Midbrain (tissue), 1 donor: ENCODE measurements at regions not wholly inside any gene's neighbourhood (a gene's known extent, or its start where the extent isn't known, plus 50 kb on each side); places are given as distances from the start of the nearest gene placed in this dataset.

Source experiments
- DNase-seq: peaks from one replicate; lab custom pipeline; 2025; lab: John Stamatoyannopoulos, UW

GRCh38 chrX:38991656-38992440 is 190.6 kb downstream of the MID1IP1 start:
- DNase-seq = no peak

DNA sequence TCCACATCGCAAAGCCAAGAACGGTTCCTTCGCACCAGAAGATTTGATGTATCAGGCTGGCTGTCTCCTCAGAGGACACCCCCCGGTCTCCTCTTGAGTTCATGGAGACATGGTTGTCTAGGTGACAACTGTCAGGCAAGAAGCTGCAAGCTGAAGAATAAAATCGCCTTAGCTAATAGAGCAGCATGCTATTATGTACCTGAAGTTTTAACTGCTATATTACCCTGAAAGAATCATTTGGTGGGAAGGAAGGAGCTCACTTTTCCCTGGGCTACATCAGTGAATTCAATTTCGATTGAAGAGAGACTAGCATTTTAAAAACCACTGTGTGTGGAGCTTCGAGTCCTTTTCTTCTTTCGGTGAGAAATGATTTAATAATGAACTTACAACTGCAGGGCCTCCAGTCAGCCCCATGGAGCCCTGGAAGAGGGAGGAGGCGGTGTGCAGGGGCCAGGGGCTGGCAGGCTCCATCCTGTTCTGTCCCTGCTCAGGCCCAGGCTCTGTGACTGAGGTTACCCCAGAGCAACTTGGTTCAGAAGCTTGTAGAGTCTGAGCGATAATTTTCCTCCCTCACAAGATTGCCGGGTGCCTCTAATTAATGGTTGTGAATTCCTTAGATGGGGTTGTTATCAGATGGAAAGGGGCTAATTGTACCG is 191.3 kb downstream of the MID1IP1 start:
- DNase-seq = no peak

DNA sequence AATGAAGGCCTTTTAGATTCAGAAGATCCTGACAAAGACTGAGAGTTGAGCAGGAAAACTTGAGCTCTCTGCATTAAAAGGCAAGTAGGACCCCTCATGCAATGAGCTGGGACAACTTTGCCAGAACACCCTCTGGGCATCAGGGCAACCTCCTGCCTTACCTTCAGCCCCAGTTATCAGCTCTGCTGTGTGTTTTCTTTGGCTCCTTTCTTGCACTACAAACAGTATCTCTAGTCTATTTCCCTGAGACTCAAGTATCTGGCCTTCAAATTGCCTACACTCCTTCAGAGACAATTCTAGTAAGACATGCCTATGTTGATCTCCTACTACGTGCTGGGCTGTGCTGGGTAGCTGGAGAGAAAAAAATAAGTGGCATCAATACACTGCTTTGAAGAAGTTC is 192.2 kb downstream of the MID1IP1 start:
- no peak for DNase-seq

- no peak for DNase-seq
These were observed 197.8 kb downstream of the MID1IP1 start for GRCh38 chrX:38999099-38999498.

DNA sequence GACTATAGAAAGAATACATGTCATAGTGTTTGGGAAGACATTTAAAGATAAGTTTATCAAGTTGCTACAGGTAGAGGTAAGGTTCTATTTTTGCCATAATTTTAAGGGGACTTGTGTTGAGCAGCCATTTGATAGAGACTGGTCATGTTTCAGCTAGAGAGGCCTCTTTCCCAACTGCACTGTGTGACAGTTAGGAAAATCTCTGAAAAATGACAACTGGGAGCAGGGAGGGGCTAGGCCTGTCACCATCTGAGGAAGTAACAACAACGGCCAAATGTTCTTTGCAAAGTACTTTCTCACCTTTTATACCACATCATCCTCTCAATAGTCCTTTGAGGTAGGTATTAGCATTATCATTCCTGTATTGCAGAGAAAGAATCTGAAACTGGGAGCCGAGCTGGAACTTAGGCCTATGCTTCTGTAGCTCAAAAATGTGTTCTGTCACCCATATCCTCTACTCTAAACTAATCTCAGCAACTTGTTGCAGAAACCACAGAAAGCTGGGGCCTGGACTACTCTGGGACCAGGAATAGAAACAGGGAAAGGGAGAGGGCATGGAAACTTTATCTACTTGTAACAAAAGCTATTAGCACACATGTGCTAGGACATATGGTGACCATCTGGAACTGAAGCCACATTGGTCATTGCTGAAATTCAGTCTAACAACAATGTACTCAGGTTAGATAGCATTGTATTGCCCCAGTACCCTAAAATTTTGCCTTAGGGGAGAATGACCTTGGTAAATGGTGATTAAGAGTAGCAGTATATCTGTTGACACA is 198.9 kb downstream of the MID1IP1 start:
- no peak for DNase-seq

GRCh38 chrX:39000802-39001201 is 199.5 kb downstream of the MID1IP1 start:
- no peak for DNase-seq

DNA sequence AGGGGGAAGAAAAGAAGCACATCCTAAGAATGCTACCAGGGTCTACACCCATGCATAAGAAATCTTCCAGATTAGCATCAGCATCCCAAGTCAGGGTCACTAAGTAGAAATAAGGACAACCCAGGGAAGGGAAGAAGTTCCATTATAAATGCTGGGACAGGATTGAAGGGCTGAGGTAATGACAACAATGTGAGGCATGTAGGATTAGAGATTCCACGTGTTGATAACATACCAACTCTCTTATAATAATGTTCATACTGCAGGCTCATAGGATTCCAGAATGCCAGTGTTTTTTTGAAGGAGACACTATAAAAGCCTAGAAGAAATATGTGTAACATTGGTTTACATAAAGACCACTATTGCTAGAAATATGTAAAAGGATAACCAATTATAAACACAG is 201.2 kb downstream of the MID1IP1 start:
- no peak for DNase-seq

DNA sequence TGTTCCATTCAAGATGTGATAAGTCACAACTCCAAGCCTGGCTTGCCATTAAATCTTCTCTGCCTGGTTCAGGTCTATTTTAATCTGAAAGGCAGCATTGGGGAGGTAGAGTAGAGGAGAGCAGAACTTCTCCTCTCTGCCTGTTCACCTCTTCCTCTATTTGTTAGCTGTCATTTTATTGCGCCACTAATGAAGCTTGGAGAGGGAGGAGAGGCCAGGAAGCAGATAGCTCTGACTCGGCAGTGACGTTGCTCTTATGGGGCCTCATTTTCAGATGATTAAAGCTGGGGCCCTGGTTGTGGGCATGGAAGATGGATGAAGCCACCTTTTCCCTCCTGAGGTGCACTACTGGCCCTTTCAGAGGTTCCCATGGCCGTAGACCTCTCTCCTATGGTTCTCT is 207.3 kb downstream of the MID1IP1 start:
- DNase-seq = no peak

- DNase-seq = no peak
These were observed 210.4 kb downstream of the MID1IP1 start for GRCh38 chrX:39011454-39012221.

GRCh38 chrX:39012621-39013111 is 211.4 kb downstream of the MID1IP1 start:
- no peak for DNase-seq

- DNase-seq = no peak
These were observed 215.3 kb downstream of the MID1IP1 start for GRCh38 chrX:39016556-39016955.

DNA sequence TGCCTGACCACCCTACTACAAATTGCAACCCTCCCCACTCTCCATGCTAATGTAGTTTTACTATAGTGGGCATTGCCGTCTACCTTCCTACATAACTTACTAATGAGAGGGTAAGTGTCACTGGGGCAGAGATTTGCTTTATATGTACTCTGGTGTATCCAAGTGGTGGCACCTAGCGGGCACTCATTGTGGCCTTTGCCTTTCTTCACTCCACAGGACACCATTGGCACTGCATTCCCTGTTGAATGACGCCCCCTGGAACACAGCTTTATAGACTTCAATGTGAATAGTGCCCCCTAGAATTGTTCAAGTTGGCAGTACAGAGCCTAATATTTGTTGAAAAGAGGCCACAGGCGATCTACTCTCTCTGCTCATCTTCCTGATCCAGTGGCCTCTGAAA is 215.8 kb downstream of the MID1IP1 start:
- no peak for DNase-seq

DNA sequence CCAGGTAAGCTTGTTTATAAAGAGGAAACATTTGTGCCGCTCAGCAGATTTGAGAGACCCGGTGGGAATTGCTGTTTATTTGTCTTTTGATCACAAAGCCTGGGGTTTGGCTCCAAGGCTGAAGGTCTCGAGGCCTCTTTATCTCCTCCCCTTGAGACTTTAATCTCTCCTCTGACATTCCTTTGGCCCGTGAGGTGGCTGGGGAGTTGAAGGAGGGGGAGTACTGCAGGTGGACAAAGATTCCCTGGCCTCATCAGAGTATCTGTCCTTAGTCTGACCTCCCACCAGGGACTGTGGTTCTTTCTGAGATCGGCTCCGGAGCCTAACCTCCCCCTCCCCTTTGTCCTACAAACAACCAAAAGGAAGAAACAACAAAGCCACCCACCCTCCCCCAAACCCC is 216.5 kb downstream of the MID1IP1 start:
- DNase-seq = no peak

DNA sequence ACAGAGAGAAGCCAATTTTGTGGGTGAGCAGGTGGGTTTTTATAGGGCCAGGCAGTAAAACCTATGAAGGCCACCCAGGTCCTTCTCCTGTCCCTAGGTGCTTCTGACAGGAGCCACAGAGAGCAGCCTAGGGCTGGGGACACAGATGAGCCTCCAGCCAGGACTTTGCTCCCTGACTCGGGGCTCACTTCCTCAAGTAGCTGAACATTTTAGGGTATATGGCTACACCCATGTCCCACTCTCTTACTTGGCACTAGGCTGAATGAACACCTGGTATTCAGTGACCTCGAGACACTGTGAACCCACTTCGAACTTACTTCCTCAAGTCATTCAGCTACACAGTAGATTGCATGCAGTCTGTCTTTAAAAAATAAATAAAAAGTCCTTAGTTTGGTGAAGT is 217.3 kb downstream of the MID1IP1 start:
- no peak for DNase-seq

GRCh38 chrX:39019056-39019455 is 217.8 kb downstream of the MID1IP1 start:
- DNase-seq = no peak

DNA sequence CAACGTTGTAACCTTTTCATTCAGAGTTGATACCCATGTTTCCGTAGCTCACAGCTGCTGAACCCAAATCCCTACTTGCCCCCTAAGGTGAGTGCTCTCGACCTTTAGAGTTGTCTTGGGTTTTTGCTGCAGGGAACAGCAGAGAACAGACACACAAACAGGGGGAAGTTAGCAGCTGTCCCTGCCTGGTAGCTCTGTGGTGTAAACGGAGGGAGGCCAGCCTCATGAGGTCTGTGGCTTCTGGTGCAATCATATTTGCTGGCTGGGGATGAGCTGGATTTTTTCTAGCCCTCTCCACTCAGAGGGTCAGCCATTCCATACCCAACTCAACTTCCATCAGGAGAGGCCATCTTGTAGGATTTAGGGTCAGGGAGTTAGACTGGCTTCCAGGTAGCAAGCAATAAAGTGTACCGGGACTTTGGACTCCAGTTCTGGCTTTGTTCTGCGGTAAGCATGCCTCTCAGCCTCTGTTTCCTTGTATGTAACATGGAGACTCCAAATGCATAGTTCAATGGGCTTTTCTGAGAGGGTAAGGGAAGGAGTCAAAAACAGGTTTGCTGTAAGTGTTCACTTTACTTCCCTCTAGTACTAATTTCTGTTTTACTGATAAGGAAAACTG is 218.9 kb downstream of the MID1IP1 start:
- DNase-seq = no peak

GRCh38 chrX:39022106-39022505 is 220.8 kb downstream of the MID1IP1 start:
- no peak for DNase-seq

DNA sequence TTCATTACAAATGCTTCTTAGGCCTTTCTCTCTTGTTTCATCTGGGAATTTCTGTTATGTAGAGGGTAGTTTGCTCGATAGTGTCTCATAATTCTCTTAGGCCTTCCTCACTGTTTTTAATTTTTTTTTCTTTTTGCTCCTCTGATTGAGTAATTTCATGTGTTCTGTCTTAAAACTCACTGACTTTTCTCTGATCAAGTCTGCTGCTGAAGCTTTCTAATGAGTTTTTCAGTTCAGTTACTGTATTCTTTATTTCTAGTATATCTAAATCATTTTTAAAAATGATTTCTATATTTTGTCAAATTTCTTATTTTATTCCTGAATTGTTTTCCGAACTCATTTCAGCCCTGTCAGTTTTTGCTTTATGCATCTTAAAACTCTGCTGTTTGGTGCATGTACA is 228.0 kb downstream of the MID1IP1 start:
- DNase-seq = no peak

GRCh38 chrX:39030636-39031035 is 229.4 kb downstream of the MID1IP1 start:
- no peak for DNase-seq

GRCh38 chrX:39039890-39040289 is 238.6 kb downstream of the MID1IP1 start:
- no peak for DNase-seq

DNA sequence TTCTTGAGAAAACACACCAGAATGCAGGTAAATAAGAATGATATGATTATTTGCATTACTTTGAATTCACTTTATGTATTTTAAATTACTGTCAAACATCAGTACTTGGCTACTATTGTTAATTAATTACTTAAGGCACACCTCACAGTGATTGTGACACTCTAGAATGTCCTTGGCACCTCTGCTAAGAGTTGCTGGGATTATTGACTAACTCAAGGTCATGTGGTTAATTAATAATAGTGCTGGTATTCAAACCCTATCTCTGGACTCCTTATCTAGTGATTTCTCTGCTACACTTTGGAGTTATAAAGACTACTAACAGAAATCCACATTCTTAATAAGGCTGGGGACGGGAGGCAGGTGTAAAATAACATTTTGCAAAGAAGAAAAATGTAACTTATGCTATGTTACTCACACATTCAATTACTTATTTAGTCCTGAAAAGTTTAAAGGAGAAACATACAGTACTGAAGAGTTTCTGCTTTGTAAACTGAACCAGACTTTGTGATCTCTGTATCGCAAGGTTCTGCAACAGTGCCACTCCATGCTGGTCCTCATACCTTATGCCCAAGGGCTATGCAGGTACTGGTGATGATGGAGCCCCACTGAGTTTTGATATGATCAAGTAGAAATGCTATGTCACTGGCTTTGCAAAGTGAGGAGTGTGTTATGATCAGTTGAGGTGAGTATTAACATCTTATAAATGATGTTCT is 242.7 kb downstream of the MID1IP1 start:
- no peak for DNase-seq
